IgD-negative memory B cell (primary cell): ENCODE measurements at regions not wholly inside any gene's neighbourhood (a gene's known extent, or its start where the extent isn't known, plus 50 kb on each side); places are given as distances from the start of the nearest gene placed in this dataset.
"Not testable (repeated sequence)": the region's sequence is repeated elsewhere in the genome, so short reads cannot be mapped to it uniquely, and the experiment has no call there.

ENCODE experiments used
- H3K27ac Mint-ChIP-seq, 3 donors: one replicate each; pipeline ENCODE4 v1.8.0; 2020 to 2022; ENCODE audit warnings: mild to moderate bottlenecking in 3 of 3, mixed read lengths in 3 of 3, moderate library complexity in 1 of 3
- H3K27me3 Mint-ChIP-seq: one replicate; pipeline ENCODE4 v1.8.0; 2021; ENCODE audit warnings: mixed read lengths
- H3K36me3 Mint-ChIP-seq: one replicate; pipeline ENCODE4 v1.8.0; 2020; ENCODE audit warnings: mild to moderate bottlenecking, mixed read lengths
- H3K4me1 Mint-ChIP-seq, 3 donors: one replicate each; pipeline ENCODE4 v1.8.0; 2020 to 2022; ENCODE audit warnings: mixed read lengths in 3 of 3, mild to moderate bottlenecking in 1 of 3
- H3K4me3 Mint-ChIP-seq, 4 donors: one replicate each; pipeline ENCODE4 v1.8.0; 2020 to 2022; ENCODE audit warnings: mild to moderate bottlenecking in 4 of 4, mixed read lengths in 4 of 4, moderate library complexity in 3 of 4
- H3K9me3 Mint-ChIP-seq, 3 donors: one replicate each; pipeline ENCODE4 v1.8.0; 2020 to 2021; ENCODE audit warnings: mixed read lengths in 3 of 3, mild to moderate bottlenecking in 1 of 3

DNA sequence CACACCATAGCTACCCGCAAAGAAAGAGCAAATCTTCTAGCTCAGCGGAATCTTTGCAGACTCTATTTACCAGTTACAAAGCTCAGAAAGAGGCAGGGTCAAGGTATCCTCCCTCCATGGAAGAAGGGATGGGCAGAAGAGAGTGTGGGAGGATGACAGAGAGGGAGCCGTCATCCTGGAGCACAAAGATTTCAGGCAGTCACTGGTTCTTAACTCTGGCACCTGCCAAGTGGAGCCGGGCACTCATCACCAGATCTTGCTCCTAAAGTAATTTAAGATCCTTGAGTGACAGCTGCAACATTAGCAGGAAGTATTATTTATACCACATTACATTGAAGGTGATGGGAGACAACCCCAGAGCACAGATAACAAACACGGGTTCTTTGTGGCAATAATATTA lies 102.5 kb upstream of the NBPF26 start:
- H3K27ac Mint-ChIP-seq, H3K4me1 Mint-ChIP-seq, H3K27me3 Mint-ChIP-seq, H3K9me3 Mint-ChIP-seq, H3K4me3 Mint-ChIP-seq, H3K36me3 Mint-ChIP-seq: not testable (repeated sequence)

DNA sequence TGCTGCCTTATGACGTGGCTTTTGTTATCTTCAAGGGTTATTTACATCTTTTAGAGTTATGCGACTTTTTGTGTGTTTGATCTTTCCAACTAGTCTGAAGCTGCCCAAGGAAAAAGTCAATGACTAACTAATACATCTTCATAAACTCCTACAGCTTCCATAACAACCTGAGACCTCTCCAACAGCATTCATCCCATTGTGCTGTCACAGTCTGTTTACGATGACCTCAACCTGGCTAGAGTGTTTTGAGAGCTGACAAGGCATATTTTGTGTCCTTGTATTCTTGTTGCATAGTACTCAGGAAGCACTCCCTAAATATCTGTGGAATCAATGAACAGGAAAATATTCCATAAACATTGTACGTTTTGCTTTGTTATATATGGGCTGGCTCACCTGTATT lies 100.2 kb upstream of the NBPF26 start:
- H3K27ac Mint-ChIP-seq, H3K27me3 Mint-ChIP-seq, H3K4me1 Mint-ChIP-seq, H3K9me3 Mint-ChIP-seq, H3K4me3 Mint-ChIP-seq, H3K36me3 Mint-ChIP-seq: not testable (repeated sequence)

DNA sequence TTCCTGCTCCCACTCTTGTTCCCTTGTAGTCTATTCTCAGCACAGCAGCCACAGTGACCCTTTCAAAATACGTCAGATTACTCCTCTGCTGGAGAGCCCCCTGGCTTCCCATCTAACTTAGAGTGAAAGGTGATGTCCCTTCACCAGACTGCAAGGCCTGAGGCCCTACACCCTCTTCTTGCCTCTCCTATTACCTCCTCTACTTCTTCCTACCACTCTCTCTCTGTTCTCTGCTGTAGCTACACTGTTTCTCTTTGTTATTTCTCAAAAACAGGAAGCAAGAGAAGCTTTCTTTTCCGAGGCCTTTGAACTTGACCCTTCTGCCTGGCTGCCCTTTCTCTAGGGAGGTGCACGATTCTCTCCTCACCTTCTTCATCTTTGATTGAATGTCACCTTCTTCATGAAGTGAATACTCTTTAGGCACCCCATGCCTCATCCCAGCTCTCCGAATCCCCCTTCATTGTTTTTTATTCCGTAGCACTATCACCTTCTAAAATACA lies 99.1 kb upstream of the NBPF26 start:
- not testable (repeated sequence) for H3K9me3 Mint-ChIP-seq, H3K27me3 Mint-ChIP-seq, H3K4me3 Mint-ChIP-seq, H3K36me3 Mint-ChIP-seq, H3K27ac Mint-ChIP-seq, H3K4me1 Mint-ChIP-seq

DNA sequence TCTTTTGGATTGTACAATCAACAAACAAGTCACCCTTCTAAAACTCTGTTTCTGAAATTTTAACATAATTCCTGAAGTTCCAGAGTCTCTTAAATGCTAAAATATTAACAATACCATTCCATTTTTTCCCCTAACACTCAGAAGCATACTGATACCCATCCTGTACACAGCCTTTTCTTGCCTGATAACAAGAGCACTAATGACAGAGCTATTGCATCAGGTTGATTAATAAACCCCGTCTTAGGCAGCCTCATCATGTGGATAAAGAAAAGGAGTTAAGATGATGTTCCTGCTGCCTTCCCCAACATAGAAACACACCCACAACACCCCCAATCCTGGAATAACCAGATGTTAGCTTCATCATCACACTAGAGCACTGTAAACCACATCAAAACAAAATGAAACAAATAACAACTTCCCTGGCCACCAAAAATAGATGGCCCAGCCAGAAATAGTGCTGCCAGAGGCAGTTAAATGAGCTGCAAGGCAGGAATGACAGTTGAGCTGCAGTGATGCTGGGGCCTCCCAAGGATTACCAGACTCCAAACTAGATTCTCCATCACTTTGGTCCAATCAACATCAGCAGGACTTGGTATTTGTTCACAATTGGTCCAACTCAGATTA lies 93.8 kb upstream of the NBPF26 start:
- H3K27ac Mint-ChIP-seq, H3K9me3 Mint-ChIP-seq, H3K36me3 Mint-ChIP-seq, H3K4me3 Mint-ChIP-seq, H3K27me3 Mint-ChIP-seq, H3K4me1 Mint-ChIP-seq: not testable (repeated sequence)

DNA sequence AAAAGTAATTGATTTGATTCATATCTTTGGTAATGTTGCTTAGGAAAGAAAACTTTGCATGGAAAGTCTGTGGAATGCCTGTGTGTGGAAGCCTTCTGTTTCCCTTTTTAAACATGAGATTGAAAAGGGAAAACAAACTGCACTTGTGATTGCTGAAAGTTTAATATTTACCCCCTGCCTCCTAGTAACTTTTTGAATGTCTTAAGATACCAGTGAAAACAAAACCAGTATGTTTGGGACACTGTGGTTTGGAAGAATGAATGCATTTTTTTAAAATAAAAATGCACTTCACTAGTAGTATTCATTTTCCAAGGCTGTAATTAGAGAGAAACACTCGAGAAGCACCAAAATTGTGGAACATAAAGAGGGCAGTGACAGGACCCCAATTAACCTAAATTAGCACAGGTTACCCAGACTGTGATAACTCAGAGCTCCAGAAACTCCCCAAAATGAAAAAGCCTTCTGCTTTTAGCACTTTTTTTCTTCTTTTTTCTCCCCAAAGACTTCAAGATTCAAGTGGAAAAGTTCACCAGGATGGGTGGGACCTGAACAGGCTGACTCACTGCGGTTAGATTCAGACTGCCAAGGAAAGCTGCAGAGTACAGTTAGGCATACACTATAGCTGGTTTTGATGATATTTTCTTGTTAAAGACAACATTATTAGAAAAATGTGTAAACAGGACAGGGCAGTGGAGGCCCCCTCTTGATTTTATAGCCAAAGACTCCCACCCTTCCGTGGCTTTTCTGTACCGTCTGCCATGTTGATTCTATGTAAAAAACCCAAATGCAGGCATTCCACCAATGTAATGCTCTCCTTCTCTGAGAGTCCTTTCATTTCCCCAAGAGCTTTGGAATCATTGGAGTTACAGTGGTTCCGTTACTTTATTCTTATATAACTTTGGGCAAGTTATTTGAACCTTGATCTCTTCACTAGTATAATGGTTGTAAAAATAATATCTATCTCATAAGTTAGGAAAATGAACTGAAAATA lies 88.6 kb upstream of the NBPF26 start:
- H3K36me3 Mint-ChIP-seq, H3K27ac Mint-ChIP-seq, H3K9me3 Mint-ChIP-seq, H3K27me3 Mint-ChIP-seq, H3K4me3 Mint-ChIP-seq, H3K4me1 Mint-ChIP-seq: not testable (repeated sequence)

DNA sequence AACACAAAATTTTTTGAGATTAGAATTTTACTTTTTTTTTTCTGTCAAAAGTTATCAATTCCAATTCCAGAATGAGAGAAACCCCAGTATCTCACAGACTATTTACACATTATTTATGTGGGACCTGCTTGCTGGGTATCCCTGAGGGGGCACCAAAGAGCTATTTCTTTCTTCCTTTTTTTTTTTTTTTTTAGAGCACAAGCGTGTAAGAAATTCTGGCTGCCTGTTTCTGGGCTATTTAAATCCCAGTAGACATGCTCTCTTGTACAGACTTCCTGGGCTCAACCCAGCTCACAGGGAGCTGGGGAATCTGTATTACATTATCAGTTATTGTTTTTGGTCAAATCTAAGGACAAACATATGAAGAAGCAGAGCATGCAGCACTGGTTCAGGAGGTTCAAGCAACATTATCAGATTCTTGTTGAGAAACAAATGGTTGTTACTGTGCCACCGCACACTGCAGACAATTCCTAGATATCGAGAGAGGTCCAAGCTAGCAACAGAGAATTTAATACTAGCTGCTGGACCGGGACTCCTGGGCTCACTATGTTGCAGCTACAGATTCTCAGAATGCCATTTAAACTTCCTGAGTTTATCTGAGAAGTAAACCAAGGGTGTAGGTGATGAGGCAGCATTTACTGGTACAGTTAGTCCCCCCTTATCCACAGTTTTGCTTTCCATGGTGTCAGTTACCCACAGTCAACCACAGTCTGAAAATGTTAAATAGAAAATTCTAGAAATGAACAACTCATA lies 83.3 kb upstream of the NBPF26 start:
- H3K27ac Mint-ChIP-seq, H3K4me3 Mint-ChIP-seq, H3K4me1 Mint-ChIP-seq, H3K36me3 Mint-ChIP-seq, H3K27me3 Mint-ChIP-seq, H3K9me3 Mint-ChIP-seq: not testable (repeated sequence)

DNA sequence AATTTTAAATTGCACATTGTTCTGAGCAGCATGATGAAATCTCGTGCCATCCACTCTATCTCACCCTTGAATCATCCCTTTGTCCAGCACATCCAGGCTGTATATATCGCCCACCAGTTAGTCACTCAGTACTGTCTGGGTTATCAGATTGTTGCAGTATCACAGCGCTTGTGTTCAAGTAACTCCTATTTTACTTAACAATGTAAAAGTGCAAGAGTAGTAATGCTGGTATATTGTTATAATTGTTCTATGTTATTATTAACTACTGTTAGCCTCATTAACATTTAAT lies 82.8 kb upstream of the NBPF26 start:
- H3K27me3 Mint-ChIP-seq, H3K36me3 Mint-ChIP-seq, H3K4me3 Mint-ChIP-seq, H3K27ac Mint-ChIP-seq, H3K9me3 Mint-ChIP-seq, H3K4me1 Mint-ChIP-seq: not testable (repeated sequence)

DNA sequence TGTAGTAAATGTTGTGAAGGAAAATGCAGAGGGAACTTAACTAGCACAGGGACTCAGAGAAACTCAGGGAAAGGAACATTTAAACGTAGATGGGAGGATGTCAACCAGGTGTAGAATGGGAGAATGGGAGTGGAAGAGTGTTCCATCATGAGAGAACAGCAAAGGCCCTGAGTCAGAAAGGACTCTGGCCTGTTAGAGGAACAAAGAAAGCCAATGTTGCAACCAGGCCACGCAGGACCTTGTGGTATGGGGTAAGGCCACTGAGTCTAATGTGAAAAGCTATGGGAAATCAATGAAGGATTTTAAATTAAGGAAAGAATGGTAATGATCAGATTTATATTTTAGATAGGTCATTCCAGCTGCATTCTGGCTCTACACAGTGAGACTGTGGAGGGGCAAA lies 76.6 kb upstream of the NBPF26 start:
- not testable (repeated sequence) for H3K27ac Mint-ChIP-seq, H3K36me3 Mint-ChIP-seq, H3K4me3 Mint-ChIP-seq, H3K4me1 Mint-ChIP-seq, H3K27me3 Mint-ChIP-seq, H3K9me3 Mint-ChIP-seq

DNA sequence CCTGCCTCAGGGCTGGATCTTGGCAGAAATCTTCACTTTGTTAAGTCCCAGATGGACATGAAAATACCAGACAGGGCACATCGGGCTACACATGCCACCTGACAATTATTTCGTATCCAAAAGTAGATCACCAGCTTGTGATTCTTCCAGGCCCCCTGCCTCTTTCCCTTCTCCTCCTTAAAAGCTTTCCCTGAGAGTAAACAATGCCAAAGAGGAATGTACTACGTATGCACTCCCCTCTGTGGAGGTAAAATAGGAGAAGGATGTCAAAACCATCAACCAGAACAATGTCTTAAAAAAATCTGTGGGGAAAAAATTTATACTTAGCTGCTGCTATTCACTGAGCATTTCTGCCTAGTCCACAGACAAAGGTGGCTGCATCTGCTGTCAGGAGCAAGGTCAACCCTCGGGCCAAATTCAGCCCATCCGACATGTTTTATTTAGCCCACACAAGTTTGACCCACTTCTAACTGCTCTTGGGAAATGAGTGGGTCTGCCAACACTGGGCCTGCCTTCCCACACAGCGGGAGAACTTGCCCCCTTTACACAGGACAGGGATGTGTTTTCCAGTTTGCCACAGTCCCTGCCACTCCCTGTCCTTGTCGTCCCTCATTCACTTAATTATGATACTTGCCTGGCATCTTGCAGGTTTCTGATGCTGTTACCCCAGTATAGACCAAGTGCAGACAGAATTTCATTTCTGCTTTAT lies 74.7 kb upstream of the NBPF26 start:
- H3K9me3 Mint-ChIP-seq, H3K4me1 Mint-ChIP-seq, H3K27ac Mint-ChIP-seq, H3K36me3 Mint-ChIP-seq, H3K4me3 Mint-ChIP-seq, H3K27me3 Mint-ChIP-seq: not testable (repeated sequence)

DNA sequence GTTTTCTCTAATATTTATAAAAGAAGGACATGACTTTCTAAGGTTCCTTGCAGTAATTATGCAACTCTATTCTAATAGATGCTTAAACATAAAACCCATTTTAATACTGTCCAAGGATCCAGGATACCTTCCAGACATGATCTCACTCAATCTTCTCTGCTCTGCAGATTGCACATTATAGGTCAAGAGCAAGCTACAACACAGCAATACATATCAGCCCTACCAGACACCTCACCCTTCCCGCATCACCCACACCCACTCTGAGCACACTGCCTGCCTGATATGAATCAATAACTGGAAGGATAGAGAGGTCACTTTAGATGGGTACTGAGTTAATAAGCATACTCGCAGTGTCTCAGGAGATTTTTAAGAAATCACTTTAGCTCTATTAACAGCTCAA lies 74.0 kb upstream of the NBPF26 start:
- not testable (repeated sequence) for H3K4me1 Mint-ChIP-seq, H3K36me3 Mint-ChIP-seq, H3K4me3 Mint-ChIP-seq, H3K27me3 Mint-ChIP-seq, H3K27ac Mint-ChIP-seq, H3K9me3 Mint-ChIP-seq

DNA sequence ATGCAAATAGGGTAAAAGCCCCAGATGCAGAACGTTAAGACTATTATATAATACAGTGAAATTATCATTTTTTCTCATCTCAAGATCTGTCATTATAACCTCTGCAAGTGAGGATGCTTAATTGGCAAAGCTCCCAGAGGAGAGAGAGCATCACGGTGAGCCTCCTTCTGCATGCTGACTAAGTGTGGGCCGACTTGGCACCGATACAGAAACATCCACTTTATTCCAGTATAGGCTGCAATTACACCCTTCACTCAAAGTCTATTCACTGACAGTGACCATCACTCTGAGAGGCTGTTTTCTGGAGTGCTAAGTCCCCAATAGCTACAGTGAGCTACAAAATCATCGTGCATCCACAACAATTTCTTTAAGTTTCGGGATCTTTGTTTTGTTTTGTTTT lies 69.6 kb upstream of the NBPF26 start:
- not testable (repeated sequence) for H3K27ac Mint-ChIP-seq, H3K27me3 Mint-ChIP-seq, H3K9me3 Mint-ChIP-seq, H3K4me1 Mint-ChIP-seq, H3K4me3 Mint-ChIP-seq, H3K36me3 Mint-ChIP-seq

DNA sequence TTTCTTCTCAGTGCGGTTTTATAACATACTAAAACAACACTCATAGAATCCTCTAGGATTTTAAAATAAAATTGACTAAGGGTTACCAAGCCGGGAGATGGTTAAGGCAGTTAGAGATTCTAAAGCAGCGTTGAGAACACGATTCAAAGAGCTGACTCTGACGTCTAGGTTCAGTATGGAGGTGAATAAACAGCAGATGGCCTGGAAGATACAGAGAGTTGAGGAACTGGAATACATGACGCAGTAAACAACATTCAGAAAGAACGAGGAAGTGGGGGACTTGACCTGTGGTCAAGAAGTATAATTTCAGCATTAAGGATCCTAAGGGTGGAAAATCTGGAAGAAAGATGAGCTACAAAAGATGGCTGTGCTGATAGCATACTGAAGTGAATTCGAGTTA lies 68.4 kb upstream of the NBPF26 start:
- not testable (repeated sequence) for H3K36me3 Mint-ChIP-seq, H3K27ac Mint-ChIP-seq, H3K27me3 Mint-ChIP-seq, H3K4me1 Mint-ChIP-seq, H3K9me3 Mint-ChIP-seq, H3K4me3 Mint-ChIP-seq

DNA sequence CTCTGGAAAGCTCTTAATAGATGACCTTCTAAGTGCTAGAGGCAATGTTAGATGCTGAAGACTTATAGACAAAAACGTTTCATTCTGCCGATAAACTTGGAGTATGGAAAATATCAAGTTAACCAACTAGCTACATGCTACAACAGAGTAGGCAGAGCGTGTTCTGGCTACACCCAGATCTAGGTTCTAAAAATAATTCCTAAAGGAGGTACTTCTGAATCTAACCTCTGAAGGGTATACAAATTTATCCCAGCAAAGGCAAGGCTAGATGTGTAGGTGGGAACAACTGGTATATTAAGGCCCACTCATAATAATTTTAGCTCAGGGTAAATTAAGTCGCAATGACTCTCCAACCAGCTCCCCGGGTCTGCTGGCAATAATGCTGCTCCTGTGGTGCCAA lies 67.6 kb upstream of the NBPF26 start:
- not testable (repeated sequence) for H3K4me1 Mint-ChIP-seq

DNA sequence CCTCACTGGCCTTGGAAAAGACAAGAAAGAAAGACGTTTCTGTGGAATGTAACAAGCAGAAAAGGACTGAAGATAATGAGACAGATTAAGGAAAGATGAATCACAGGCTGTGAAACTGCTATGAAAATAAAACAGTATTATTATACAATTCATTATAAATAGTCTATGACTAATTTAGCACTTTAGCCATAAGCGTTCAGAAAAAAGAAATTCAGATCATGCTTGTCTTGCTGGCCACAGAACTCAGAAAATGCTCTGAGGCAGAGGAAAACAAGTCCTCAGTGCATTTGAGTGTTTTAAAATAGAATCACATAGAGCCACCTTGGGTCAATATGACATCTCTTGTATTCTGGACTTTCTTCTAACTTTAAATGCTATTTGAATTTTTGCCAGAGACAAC lies 65.9 kb upstream of the NBPF26 start:
- H3K4me1 Mint-ChIP-seq, H3K4me3 Mint-ChIP-seq, H3K27ac Mint-ChIP-seq, H3K9me3 Mint-ChIP-seq, H3K36me3 Mint-ChIP-seq, H3K27me3 Mint-ChIP-seq: not testable (repeated sequence)

More for the DNA sequence above, 67.6 kb upstream of the NBPF26 start:
- H3K4me3 Mint-ChIP-seq, H3K27ac Mint-ChIP-seq, H3K36me3 Mint-ChIP-seq, H3K27me3 Mint-ChIP-seq, H3K9me3 Mint-ChIP-seq: not testable (repeated sequence)

DNA sequence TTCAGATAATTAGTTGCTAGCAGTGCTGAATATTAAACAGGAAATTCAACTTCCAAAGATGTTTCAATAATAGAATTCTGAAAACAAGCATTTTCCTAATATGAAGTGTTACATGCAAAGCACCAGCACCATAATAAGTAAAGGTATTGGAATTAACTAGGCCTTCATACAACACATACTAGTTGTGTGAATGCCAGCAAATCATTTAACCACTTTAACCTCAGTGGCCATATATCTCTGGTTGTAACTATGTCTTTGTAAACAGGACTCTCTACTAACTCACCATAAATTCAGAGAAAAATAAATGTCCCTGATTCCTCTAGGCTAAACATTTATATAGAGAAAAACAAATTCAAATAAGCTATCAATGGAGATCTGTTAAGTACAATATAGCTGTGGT lies 65.1 kb upstream of the NBPF26 start:
- H3K4me1 Mint-ChIP-seq, H3K9me3 Mint-ChIP-seq, H3K4me3 Mint-ChIP-seq, H3K36me3 Mint-ChIP-seq, H3K27me3 Mint-ChIP-seq, H3K27ac Mint-ChIP-seq: not testable (repeated sequence)

DNA sequence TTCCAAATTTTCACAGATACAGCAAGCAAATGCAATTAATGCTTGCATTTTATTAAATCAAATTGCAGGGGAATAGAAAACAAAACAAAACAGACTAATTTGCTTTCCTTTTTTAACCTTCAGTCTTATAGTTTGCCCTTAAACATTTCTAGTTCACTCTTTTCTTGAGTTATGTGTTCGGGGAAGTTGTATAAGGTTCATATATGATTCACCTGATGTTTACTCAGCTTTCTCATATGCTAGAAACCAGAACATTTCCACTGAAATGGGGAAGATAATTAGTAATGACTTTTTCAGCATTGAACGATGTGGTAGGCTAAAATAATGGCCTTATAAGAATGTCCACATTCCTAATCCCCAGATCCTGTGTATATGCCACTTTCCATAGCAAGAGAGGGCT lies 64.6 kb upstream of the NBPF26 start:
- not testable (repeated sequence) for H3K36me3 Mint-ChIP-seq, H3K4me1 Mint-ChIP-seq, H3K9me3 Mint-ChIP-seq, H3K27ac Mint-ChIP-seq, H3K4me3 Mint-ChIP-seq, H3K27me3 Mint-ChIP-seq
